ENCODE measurements at regions not wholly inside any gene's neighbourhood (a gene's known extent, or its start where the extent isn't known, plus 50 kb on each side); places are given as distances from the start of the nearest gene placed in this dataset.

GRCh38 chr4:181969151-181969550, 274.1 kb upstream of the TENM3 start:
- no peak for DNase-seq

DNA sequence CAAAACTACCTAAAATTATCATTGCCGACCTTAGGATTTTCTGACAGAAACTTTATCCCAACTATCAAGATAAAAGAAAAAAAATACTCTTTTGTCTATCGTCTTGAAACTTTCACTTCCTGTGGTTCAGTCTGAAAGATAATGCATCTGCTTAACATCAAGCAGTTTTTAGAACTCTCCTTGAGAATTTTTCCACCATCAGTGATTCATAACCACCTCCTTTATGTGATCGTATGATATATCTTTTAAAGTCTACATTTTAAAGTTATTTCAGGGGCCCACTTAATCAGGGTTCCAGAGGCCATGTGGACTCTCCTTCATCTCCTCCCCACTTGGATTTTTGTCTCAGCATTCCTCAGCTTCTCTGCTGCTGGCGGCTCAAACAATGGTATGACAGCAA, 272.8 kb upstream of the TENM3 start:
- no peak for DNase-seq

- DNase-seq: no peak
These were observed 271.8 kb upstream of the TENM3 start for GRCh38 chr4:181971411-181971810.

GRCh38 chr4:181971973-181972372, 271.2 kb upstream of the TENM3 start:
- no peak for DNase-seq

- DNase-seq: no peak
These were observed 266.4 kb upstream of the TENM3 start for GRCh38 chr4:181976764-181977163.

GRCh38 chr4:181982437-181982836, 260.8 kb upstream of the TENM3 start:
- peak; percentile 82 for DNase-seq

DNA sequence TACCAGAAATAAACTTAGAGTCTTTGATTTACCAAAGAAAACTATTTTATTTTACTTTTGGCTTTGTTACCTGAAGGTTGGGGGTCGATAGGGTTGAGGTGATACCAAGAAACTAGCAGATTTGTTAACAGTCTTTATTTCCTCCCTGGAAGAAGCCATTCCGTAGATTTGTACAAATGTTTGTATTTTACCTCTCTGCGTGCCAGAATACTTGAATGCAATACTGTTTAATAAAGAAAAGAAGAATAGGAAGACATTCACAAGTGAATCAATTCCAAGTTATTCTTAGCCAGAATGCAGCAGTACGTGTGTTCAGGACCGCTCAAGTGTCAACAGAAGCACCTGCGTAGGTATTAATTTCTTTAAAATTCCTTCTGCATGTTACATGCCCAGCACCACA, 260.3 kb upstream of the TENM3 start:
- no peak for DNase-seq

DNA sequence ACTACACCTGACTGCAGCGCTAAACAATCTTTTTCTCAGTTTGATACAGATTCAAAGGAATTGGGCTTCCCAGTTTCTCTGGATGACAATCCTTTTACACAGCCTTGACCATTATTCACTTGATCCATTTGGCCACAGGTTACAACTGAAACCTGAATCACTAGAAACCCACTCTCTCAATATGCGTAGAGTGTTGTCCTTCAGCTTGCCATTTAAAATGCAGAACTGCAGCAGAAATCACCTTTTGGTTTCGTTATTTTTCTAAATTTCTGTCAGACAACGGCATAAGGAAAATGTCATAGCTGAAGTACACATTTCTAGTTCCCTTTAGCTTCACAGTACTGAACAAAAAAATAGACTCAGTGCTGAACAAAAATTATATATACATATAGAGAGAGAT, 255.8 kb upstream of the TENM3 start:
- DNase-seq: no peak

DNA sequence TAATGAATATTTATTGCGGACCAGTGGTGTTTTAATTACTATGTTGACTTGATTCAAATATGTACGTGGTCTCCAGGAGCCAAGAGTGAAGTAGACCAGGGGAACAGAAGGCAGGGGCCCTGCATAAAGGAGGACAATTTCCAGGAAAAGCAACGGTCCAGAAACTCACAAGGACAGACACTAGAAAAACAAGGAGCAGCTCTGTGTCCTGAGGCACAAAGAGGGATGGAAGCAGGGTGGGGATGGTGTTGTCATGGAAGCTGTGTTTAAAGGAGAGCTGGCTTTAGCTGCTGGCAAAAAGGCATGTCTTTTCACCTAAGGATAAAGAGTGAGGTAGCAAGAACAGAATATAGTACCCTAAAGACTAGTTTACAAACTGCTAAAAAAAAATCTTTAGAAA, 254.1 kb upstream of the TENM3 start:
- DNase-seq: no peak

DNA sequence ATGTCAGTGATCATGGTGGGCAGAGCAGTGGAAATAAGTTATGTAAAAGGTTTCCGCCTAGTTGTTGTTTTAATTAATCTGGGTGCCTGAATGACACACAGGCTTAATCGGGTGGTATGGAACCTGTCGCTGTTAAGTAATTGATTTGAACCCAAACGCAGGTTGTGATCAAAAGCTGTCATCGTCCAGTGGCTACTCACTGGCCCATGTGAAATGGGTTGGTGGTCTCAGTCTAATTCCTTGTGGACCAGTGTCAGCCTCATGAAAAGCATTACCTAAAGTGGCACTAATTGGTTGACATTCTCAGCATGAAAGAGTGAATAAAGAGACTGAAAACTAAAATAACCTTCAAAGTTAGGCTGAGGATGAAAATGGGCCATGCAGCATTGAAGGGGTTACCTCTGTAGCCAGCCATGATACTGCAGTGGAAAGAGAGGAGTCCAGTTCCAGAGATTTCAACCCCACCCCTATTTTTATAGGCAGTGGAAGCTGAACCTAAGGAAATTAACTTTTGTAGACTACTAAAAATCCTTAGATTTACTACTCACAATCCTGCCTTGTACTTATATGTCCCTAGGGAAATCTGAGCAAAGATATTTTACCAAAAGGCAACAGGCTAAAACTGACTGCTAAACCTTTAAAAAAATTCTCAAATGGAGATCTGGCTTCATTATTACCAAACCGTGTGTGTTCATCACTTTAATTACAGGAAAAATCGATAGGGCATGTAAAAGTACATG, 251.7 kb upstream of the TENM3 start:
- DNase-seq: no peak

- no peak for DNase-seq
These were observed 244.6 kb upstream of the TENM3 start for GRCh38 chr4:181998398-181999295.

GRCh38 chr4:182000077-182000476, 243.1 kb upstream of the TENM3 start:
- DNase-seq: no peak

GRCh38 chr4:182010876-182011275, 232.3 kb upstream of the TENM3 start:
- no peak for DNase-seq

DNA sequence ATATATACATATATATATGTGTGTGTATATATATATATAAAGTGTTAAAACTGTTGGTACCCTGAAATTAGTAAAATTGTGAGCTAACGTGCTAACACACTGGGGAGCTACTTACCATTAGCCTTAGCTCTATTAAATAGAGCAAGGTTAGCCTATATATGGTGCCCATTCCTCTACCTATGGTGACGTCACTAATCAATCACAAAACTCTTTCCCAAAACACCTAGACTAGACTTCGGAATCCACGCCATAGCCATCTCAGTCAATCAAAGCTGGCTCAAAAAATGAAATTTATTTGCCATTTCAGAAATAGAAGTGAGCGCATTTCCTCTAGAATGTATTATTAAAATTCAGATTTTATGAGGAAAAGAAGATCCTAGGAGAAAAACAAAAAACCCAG, 229.0 kb upstream of the TENM3 start:
- DNase-seq: no peak

GRCh38 chr4:182015014-182015413, 228.2 kb upstream of the TENM3 start:
- no peak for DNase-seq

- DNase-seq: no peak
These were observed 227.3 kb upstream of the TENM3 start for GRCh38 chr4:182015893-182016292.

- DNase-seq: no peak
These were observed 226.2 kb upstream of the TENM3 start for GRCh38 chr4:182017038-182017437.

- no peak for DNase-seq
These were observed 224.5 kb upstream of the TENM3 start for GRCh38 chr4:182018691-182019090.

DNA sequence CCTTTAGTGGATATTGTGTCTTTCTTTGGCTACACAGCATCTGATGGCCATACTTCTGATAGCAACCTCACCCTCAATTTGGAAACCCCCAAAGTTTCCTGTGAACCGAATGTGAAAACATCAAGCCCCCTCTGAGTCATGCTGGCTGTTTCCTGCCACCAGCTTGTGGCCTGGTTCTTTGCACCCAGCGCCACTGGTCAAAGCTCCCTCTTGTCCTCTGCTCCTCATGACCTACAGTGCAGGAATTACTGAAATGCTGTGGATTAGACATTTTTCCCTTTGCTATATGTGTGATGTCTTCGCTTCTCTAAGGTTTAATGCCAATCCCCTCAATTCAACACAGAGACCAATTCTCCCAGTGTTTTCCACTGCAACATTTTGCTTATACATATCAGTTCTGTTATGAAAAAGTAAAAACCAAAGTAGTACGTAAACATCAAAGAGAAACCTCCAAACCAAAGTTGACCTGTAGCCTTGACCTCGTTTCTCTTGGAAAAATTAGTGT, 224.0 kb upstream of the TENM3 start:
- DNase-seq: no peak

DNA sequence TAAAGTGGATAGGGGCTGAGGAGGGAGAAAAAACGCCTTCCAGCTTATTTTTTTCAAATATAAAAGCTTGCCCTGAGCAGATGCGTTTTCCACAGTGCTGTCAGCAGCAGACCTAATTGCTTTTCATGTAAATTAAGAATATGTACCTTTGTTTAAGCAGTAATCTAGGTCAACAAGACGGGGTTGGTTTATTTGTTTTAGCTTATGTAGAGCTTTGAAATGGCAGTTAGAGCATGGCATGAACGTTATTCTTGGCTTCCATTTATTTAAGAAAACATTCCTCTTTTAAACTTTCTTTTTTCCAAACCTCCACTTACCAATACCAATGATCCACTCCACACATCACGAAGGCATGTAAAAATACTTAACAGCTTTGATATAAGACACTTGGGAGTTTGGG, 220.3 kb upstream of the TENM3 start:
- peak; percentile 75 for DNase-seq

DNA sequence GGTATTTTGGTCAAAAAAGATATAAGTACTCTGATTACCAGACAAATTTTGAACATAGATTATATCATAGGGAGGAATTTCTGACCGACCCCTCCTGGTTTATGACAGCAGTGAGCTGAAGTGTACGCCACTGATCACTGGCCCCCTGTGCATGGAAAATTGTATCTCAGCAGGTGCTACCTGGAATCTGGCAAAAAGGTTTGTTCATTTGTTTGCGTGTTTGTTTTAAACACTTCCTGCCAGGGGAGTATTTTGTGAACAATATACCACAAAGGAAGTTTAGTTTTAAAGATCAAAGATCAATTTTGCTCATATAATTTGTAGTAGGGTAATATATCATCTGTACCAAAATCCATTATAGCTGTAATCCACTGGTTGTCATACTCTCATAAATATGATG, 219.7 kb upstream of the TENM3 start:
- DNase-seq: peak; percentile 71

- no peak for DNase-seq
These were observed 200.3 kb upstream of the TENM3 start for GRCh38 chr4:182042945-182043344.

DNA sequence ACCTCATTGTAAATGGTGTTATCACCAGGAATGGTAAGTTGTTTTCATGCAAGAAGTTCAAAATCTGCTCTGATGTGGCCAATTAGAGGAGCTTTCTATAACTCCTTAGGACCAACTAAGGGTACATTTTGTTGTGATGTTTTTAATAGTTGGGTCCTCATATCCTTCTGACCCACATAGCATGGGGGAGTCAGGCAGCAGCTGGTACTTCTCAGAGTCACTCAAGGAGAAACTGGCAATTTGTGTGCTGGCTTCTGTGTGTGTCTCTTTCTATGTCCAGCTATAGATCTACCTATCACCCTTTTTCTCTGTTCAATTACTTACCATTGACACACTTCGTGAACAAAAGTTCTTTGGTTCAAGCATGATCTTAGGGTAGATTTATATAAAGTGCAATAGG, 194.3 kb upstream of the TENM3 start:
- no peak for DNase-seq

GRCh38 chr4:182056866-182057265, 186.3 kb upstream of the TENM3 start:
- DNase-seq: no peak
